Middle frontal gyrus (tissue), 1 donor: ENCODE measurements at regions not wholly inside any gene's neighbourhood (a gene's known extent, or its start where the extent isn't known, plus 50 kb on each side); places are given as distances from the start of the nearest gene placed in this dataset.
"Not testable (repeated sequence)": the region's sequence is repeated elsewhere in the genome, so short reads cannot be mapped to it uniquely, and the experiment has no call there.

Source experiments
- DNase-seq: peaks from one replicate; pipeline ENCODE4 v3.0.0-alpha.2; 2015; ENCODE audit warnings: low spot score; ENCODE audit errors: extremely low spot score

- DNase-seq = no peak
These were observed 56.5 kb downstream of the KCTD12 start for GRCh38 chr13:76829572-76830327.

- no peak for DNase-seq
These were observed 57.9 kb downstream of the KCTD12 start for GRCh38 chr13:76828316-76828741.

GRCh38 chr13:76826527-76826926, 59.7 kb downstream of the KCTD12 start:
- no peak for DNase-seq

GRCh38 chr13:76825430-76825829, 60.8 kb downstream of the KCTD12 start:
- DNase-seq = no peak

GRCh38 chr13:76823969-76824368, 62.2 kb downstream of the KCTD12 start:
- DNase-seq = no peak

GRCh38 chr13:76822698-76823267, 63.4 kb downstream of the KCTD12 start:
- DNase-seq = no peak

GRCh38 chr13:76821222-76821621, 65.0 kb downstream of the KCTD12 start:
- not testable (repeated sequence) for DNase-seq

- DNase-seq = no peak
These were observed 65.4 kb downstream of the KCTD12 start for GRCh38 chr13:76820759-76821158.

GRCh38 chr13:76816394-76816793, 69.8 kb downstream of the KCTD12 start:
- no peak for DNase-seq

GRCh38 chr13:76815344-76815743, 70.9 kb downstream of the KCTD12 start:
- no peak for DNase-seq

GRCh38 chr13:76813891-76814290, 72.3 kb downstream of the KCTD12 start:
- DNase-seq = no peak

GRCh38 chr13:76813000-76813691, 73.1 kb downstream of the KCTD12 start:
- no peak for DNase-seq

GRCh38 chr13:76812206-76812897, 73.9 kb downstream of the KCTD12 start:
- no peak for DNase-seq

GRCh38 chr13:76809389-76809788, 76.8 kb downstream of the KCTD12 start:
- no peak for DNase-seq

- no peak for DNase-seq
These were observed 77.3 kb downstream of the KCTD12 start for GRCh38 chr13:76808927-76809326.

- DNase-seq = no peak
These were observed 81.4 kb downstream of the KCTD12 start for GRCh38 chr13:76804801-76805200.

GRCh38 chr13:76803831-76804230, 82.4 kb downstream of the KCTD12 start:
- no peak for DNase-seq

GRCh38 chr13:76800943-76801342, 85.3 kb downstream of the KCTD12 start:
- no peak for DNase-seq

- DNase-seq = no peak
These were observed 86.5 kb downstream of the KCTD12 start for GRCh38 chr13:76799696-76800095.

- DNase-seq = no peak
These were observed 88.2 kb downstream of the KCTD12 start for GRCh38 chr13:76798037-76798436.

- no peak for DNase-seq
These were observed 88.8 kb downstream of the KCTD12 start for GRCh38 chr13:76797361-76797760.

- DNase-seq = no peak
These were observed 89.4 kb downstream of the KCTD12 start for GRCh38 chr13:76796851-76797250.
